Right hindlimb (tissue), 1 donor: ENCODE measurements at regions not wholly inside any gene's neighbourhood (a gene's known extent, or its start where the extent isn't known, plus 50 kb on each side); places are given as distances from the start of the nearest gene placed in this dataset.
"Not testable (repeated sequence)": the region's sequence is repeated elsewhere in the genome, so short reads cannot be mapped to it uniquely, and the experiment has no call there.

Source experiments
- DNase-seq: peaks from one replicate; pipeline ENCODE4 v3.0.0-alpha.2; 2018

DNA sequence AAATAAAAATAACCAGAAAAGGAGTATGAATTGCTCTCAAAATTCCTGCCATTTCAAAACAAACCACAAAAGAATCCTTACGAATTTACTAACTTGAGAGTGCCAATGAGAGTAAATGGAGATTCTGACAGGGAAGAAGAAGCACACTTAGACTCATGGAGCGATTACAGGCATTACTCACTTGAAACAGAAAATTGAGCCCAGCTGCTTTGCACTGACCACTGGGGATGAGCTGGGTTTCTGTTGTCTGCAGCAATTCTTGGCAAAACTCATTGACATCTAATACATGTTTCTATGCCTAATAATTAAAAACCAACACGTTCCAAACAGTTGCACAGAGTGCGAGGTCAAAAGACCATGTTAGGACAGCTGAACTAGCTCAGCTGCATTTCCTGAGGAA, 731.6 kb downstream of the DNAH5 start:
- DNase-seq, result peak; percentile 25

DNA sequence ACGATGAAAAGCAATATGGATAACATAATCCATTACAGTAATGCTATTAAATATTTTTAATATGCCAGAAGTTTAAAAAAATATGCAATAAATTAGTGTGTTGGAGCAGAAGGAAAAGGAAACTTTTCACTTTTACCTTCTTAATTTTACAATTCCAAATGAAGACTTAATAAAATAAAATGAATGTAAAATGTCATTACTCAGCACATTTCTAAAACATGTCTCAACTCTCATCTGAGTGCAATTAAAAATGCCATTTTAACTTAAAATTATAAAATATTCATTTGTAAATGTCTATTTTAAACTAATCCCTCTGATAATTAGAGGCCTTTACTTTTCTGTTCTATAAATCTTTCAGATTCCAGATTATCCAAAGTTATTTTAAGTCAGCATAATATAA, 733.4 kb downstream of the DNAH5 start:
- DNase-seq, result no peak

DNA sequence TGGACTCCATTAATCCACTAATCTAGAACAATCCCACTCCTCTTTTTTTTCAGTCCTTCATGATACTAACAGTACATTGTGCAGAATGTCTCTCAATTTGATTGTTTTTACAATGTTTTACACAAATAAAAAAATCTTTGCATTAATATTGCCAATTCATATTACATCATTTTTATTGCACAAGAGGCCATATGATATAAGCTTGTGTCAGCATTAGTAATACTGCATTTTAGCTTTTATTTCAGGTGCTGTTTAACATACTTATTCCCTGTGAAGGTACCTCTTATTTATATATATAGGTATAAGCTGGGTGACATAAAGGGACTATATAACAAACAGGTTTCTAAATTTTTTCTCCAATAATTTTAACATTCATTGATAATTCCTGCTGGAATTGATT, 737.4 kb downstream of the DNAH5 start:
- DNase-seq, result no peak

DNA sequence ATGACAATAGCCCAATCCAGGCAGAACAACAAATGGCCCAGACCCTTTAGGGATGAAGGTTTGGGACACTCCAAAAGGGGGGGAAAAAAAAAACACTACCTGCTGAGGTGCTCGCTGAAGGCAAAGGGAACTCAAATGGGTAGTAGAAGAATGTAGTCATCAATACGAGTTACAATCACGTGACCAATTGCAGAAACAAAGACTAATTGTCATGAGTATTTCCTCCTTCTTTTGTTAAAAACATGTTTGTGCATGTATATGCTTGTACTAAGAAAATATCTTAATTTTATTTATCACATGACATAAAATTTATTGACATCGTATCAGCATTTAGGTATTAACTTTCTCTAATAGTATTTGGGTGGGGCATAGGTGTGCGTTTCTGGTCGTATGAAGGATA, 743.5 kb downstream of the DNAH5 start:
- no peak for DNase-seq

DNA sequence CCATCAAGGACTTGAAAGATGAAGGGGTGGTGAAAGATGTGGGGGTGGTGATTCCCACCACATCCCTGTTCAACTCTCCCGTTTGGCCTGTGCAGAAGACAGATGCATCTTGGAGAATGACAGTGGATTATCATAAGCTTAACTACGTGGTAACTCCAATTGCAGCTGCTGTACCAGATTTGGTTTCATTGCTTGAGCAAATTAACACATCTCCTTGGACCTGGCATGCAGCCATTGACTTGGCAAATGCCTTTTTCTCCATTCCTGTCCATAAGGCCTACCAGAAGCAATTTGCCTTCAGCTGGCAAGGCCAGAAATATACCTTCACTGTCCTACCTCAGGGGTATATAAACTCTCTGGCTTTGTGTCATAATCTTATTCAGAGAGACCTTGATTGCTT, 746.3 kb downstream of the DNAH5 start:
- peak; percentile 23 for DNase-seq

DNA sequence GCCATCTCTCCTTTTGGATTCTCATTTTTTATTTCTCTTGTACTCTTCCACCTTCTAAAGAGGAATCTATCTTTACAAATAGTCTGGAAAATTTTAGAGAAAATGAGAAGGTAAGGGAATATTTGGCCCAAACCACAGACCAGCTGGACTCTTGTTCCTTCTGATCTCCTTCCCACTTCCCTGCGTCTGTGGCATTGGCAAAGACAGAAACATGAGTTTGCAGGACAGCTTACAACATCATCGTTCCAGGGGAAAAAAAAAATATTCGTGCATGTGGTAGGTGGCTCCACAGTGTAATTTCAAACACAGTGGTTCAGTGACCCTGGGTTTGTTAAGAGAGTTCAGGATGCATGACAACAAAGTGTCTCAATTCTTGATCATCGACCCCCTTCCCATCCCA, 755.0 kb downstream of the DNAH5 start:
- no peak for DNase-seq

DNA sequence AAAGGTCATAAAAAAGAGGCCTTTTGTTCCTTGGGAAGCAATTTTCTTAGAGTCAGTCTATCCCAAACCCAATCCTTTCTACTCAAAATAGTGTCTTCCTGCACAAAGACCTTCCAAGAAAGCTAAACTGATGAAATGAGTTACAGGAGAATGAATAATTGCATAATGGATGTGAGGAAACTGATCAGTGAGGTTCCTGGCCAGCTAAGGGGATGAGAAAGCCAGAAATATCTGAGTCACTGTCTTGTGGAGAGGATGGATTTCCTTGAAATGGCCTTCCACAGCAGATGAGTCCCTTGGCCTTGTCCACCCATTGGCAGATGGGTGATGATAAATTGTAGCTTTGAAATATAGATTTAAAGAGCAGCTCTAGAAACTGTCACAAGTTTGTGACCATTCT, 756.1 kb downstream of the DNAH5 start:
- no peak for DNase-seq

DNA sequence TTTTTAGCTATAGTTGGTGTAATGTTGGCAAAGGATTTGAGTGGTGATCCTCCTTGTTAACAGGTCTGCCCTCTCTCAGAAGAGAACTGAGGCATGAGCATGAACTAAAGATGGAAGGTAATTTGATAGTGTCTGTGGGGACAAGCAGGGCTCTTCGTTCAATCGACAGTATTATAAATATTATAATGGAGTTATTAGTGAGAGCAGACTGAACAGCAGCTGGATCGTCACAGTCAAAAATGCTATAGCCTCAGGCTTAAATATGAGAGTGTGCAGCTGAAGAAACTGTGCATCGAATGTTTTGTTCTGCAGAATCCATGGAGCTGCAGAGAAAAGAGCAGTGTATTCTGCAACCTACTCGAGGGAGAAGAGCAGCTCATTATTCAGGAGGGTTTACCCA, 757.3 kb downstream of the DNAH5 start:
- DNase-seq, result no peak

DNA sequence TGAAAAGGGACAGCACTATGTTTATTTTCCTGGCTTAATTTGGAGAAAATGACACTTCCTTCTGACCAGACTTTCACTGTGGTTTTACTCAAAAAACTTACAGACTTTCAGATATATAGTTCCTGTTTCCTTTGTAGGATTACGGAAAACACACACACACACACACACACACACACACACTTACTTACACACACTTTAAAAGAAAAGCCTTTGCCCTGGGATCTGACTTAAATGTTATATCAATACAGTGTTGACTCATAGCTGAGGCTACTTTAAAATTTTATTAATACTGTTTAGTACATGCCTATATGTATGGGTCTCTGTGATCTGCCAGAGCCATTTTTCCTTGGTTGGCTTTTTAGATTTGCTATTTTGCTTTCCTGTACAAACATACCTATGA, 758.3 kb downstream of the DNAH5 start:
- no peak for DNase-seq

DNA sequence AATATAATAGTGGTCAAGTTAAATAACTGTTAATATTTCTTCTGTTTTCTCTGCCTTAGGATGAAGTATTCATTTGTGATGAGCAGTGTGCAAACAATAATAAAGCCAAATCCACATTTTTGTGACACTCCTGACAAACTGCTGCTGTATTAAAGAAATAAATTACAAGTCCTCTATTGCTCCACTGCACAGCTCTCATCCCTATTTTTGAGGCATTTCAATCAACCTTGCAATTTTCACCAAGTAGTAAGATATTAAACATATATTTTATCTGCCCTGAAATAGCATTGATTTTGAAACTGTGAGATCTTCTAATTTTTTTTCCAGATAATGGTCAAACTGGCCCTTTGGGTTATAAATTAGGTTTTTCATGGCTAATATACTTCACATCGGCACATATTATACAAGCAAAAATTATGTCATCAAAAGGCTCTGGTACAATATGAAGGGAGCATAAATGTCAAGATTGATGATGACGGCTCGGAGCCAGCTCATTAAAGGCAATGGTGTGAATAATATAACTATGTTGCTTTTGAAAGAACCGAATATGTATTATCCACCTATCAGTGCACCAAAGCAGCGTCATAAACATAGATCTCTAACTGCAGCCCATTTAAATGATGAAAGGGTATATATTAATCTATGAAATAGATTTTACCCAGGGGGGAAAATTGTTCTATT, 764.9 kb downstream of the DNAH5 start:
- DNase-seq, result no peak

DNA sequence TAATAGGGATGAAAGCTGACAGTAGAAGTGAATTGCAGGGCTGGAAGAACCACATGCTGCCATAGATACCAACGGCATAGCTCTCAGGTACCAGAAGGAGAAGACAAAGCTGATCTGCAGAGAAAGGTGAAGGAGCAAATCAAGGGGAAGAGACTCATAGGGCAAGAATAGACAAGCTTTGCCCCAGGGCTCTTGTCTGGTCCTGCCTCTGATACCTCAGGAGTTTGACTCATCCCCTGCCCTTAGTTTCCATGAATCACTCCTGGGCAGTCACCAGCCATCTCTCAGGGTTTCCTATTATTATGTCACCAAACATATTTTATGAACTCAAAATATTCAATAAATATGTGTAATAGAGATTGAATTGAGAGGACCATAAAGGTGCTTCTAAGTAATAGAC, 800.9 kb downstream of the DNAH5 start:
- DNase-seq, result no peak

DNA sequence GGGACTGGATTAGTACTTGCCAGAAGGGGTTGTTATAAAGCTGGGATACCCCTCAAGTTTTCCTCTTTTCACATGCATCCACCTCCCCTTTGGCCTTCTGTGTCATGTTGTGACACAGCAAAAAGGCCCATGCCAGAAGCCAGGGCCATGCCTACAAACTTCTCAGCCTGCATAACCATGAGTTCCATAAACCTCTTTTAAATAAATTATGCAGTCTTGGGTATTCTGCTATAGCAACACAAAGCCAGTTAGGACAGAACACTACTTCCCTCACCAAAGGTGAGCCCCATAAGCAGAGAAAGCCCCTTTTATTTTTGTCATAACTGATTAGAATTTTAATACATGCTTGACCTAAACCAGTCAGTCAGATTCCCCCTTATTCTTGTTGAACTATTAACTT, 801.3 kb downstream of the DNAH5 start:
- no peak for DNase-seq

DNA sequence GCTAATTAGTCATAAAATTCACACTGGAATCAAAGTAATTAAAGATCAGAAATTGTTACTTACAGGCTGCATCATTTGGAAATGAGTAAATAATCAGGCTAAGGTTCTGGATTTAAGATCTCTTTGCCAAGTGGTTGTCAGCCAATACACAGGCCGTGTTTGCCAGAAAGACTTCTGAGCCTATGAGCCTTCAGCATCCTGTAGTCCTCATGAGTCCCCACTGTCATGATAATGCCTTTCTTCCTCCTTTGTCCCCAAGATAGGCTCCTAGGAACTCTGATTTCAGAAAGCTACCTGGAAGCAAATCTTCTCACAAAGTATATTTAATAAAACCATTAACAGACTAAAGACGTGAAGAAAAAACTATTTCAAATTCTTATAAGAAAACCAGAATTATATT, 810.5 kb downstream of the DNAH5 start:
- DNase-seq, result no peak

DNA sequence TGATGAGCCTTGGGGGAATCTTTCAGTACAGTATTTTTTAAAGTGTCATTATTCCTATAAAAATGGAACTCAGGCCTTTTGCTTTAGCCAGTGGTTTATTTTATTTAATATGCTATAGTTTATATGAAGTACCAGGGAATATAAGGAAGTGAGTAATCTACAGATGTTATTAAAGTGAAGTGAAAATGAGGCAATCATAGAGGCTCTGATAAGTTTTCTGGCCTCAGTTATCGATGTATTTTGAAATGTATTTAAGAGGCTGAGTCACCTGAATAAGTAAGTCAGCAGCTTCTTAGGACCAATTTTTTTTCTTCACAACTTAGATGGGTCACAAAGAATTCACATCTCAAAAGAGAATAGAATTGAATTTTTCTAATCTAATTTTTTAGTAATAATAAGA, 829.0 kb downstream of the DNAH5 start:
- DNase-seq, result no peak

DNA sequence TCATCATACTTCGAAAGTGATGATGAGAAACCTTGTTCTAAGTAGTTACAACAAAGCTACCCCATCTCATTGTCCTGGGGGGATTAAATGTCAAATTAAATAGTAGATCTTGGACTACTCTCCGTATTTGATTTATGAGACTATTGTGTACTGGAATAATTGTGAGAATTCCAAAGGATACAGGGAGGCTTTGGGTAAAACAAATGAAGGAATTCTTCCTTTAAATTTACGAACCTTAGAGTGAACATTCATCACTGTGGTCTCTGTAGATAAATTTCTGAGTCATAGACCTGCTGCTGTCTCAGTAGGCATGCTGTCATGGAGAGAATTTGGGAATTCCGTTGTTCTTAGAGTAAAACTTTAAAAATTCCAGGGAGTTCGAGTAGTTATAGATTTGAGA, 836.2 kb downstream of the DNAH5 start:
- DNase-seq, result no peak

DNA sequence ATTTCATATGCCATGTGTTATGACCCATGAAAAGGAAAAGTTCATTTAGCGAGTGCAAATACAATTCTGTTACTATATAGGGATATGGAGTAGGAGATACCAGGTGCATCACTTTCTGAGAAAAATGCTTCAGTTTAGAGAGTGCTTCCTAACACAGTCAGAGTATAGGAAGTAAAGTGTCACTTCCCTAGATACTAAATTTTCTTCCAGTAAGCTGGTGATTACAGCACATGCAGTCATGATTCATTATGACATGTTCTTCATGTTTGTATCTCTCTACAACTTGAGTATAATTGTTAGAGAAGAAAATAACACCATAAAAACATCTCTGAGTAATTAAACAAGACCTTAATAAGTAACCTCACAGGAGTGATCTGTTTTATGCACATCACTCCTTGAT, 837.0 kb downstream of the DNAH5 start:
- DNase-seq, result no peak

DNA sequence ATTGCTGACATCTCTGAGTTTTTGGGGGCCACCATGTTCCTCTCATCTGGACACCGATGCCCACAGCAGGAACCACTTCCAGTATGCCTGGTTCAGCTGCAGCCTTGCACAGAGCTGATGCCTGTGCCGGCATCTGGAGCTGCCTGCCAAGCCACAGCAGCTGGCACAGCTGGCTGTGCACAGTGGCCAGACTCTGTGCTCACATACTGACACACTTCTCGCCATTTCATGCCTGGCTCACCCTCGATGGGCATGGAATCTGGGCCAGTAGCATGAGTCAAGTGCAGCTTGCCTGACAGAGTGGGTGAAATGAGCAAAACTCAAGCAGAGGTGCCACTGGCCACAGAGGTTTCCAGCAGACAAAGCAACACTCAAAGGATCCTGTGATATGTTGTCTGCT, 863.4 kb downstream of the DNAH5 start:
- DNase-seq, result no peak

DNA sequence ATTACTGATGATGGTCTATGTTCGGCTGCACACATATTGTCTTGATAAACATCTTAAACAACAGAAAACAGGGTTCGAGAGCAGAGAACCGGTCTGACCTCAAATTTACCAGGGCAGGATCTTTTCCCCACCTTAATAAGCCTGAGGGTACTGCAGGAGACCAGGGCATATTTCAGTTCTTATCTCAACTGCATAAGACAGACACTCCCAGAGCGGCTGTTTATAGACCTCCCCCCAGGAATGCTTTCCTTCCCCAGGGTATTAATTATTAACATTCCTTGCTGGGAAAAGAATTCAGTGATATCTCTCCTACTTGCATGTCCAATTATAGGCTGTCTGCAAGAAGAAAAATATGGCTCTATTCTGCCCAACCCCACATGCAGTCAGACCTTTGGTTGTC, 871.6 kb downstream of the DNAH5 start:
- DNase-seq, result not testable (repeated sequence)

DNA sequence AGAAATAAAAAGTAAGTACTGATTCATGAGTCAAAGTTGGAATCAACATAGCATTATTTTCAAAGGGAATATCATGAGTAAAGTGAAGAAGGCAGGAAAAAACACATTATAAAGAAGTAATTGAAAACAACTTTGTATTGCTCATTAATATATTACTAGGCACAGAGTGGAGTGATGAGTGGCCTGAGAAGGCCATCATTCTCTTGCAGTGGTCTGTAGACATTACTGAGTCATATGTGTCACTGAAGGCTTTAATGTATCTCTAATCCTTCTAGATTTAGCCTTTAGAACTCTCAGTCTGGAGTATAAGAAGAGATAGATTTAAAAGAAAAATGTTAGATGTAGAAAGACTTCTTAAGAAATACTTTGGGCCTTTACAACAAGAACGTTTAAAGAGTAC, 881.4 kb downstream of the DNAH5 start:
- DNase-seq, result no peak

DNA sequence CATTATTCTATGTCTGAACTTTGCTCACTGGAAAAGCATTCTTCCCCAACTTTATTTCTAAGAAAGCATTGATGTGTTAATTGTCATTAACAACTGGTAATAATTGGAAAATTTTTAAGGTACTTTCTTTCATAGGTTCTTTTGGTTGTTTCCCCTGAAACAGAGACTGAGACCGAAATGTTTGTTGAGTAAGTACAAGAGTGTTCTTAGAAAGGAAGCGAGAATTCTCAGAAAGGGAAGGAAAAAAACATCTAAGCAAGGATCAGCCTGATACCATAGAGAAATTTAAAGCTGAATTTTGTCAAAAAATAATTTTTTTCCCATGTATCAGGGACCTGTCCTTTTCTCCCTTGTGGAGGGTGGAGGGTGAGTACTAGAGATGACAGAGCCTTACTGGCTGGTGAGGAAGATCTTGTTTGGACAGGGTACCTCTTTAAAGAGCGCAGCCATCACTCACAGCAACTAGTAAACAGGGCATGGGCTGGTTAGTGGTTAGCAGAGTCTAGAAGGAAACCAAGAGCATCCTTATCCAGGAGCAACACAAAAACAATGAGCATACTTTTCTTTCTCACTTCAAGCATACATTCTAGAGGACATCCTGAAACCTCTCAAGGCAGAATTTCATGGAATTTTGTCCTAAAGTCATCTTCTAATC, 898.5 kb downstream of the DNAH5 start:
- DNase-seq, result no peak

DNA sequence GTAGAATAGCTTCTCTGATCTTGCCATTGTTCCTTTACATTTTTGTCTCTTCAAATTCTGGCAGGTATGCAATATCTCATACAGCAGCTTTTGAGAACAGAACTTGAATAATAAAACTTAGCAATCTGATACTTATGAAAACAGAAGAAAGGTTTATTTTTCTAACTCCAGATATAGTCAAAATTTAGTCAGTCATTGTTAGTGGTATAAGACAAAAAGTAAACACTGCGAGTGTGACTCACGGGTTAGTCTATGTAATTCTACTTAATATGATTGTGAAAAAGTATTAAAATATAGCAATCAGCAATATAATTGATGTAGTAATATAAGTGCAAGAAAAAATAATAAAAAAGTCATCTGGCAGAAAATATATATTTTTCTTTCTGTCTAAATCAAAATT, 910.4 kb downstream of the DNAH5 start:
- no peak for DNase-seq

DNA sequence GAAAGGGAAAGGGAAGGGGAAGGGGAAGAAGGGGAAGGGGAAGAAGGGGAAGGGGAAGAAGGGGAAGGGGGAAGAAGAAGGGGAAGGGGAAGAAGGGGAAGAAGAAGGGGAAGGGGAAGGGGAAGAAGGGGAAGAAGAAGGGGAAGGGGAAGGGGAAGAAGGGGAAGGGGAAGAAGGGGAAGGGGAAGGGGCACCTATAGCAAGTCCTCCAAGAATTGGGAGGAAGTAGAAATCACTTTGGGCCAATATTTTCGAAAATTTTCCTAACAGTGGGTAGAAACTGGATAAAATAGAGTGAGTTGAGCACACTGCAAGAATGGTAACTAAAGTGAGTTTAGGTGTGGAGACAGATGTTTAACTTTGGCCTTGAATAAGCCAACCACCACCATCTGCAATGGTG, 915.3 kb downstream of the DNAH5 start:
- no peak for DNase-seq

DNA sequence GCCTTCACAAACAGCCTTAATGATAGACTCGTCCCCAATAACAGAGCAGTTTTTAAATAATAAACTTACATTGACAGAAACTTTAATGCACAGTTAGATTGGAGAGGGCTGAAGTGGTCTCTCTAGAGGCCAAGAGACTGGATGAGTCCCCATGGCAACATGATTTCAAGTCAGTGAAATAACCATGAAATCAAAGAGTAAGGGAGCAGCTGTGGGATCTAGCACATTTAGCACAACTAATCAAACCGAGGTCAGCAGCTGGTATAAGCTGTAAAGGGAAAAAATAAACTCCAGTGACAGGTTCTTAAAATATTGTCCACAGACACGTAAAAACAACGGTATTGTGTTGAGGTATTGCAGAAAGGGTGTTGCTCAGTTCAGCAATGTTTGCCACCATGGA, 916.6 kb downstream of the DNAH5 start:
- DNase-seq, result peak; percentile 16

DNA sequence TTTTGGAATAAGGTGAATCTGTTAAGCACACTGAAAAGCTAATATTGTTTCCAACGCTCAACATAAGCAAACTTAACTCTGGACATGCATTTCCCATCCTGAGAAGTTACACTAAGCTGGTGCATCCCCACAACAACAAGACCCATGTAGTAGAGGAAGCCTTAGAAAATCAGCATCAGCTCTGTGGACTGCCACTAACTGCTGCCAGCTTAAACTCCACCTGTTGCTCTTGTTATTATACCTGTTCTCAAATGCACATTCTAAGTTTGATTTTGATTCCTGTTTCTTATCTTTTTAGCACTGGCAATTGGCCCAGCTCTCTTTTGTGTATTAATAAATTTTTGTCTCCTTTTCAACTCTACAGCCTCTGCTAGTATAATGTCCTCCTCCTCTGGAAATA, 924.8 kb downstream of the DNAH5 start:
- DNase-seq, result no peak

DNA sequence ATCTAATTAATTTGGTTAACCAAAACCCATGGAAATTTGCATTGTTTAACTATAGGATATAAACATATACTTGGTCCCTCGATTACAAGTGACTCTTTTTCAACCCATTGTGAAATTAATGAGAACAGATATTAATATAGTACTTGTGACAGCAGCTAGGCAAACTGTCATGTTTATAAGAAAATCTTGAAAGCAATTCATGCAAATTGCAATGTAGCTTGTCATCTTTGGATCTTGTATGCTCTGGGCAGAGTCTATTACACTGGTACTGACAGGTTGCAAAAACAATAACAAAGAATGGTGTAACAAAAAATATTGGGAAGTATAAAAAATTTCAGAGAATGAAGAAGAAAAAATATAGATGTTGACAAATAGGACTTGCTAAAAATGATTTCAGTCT, 941.0 kb downstream of the DNAH5 start:
- no peak for DNase-seq
